ENCODE measurements at regions not wholly inside any gene's neighbourhood (a gene's known extent, or its start where the extent isn't known, plus 50 kb on each side); places are given as distances from the start of the nearest gene placed in this dataset.

DNA sequence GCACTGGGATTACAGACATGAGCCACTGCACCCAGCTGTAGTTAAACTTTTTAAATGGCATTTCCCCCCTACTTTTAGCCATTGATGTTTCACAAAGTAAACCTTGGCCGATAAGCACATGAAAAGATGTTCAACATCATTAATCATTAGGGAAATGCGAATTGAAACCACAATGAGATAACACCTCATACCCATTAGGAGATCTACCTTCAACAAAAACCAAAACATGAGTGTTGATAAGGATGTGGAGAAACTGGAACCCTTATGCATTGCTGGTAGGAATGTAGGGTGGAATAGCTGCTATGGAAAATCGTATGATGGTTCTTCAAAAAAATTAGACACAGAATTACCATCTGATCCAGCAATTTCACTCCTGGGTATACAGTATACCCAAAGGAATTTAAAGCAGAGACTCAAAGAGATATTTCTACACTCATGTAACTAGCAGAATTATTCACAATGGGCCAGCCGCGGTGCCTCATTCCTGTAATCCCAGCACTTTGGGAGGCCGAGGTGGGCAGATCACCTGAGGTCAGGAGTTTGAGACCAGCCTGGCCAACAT, 286.5 kb upstream of the JARID2 start:
- ATAC-seq: no peak
- TF ChIP-seq RARB (CRISPR knock-in tag; IDR thresholded peaks at IDR 0.05): no peak

DNA sequence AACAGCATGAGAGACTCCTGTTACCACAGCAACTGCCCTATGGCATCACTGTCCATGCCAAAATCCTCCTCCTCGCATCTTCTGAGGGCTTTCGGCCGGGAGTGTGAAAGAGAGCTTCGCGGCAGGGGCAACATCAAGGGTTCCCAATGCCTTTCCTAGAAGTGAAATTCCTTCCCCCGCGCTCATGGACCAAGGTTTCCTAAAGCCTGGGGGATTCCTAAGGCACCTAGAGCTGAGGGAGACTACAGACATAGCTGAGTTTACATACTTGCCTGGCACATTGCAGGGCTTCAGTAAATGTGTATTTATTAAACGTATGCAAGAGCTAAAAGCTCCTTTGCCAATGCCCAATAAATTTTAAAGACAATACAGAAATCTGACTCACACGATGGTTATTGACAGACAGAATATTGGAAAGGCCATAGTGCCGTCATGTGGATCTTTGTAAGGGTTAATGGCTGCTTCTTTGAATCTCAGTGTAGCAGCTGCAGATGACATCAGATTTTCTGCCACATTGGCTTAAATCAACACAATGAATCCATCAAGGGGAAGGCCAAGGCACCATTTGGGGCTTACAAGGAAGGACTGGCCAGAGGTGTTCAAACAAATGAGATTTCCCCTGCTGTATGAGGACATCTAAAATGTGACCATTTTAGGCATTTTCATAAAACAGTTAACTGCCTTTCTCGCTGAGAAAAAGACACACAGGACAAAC, 281.2 kb upstream of the JARID2 start:
- ATAC-seq: no peak
- no peak for TF ChIP-seq PPARA (CRISPR knock-in tag; IDR thresholded peaks at IDR 0.05; ENCODE audit: borderline replicate concordance)

DNA sequence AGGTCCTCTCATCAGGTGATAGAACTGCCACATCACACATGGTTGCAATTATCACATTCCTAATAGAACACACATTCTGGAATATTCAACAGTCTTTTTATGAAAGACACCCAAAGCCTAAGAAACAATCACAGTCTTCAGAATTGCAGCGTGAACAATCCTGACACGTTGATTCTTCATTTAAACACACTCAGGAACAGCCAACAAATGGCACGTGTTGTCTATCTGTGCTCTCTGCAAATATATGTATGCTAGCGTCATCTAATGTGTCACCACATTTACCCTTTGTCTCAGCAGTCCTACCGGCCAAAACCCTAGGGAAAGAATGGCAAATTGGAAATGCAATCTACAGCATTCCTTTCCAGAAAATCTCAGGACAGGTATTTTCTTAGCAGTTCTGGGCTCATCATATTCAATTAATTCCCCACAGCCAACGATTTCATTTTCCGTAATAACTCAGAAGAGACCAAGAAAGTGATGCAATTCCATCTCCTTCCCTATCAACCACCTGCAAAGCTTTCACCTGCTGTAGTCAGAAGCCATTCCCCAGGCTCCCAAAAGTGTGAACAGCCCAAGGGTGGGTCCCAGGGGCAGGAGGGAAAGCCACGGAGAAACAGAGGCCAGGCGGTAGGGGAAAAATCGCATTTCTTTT, 280.3 kb upstream of the JARID2 start:
- no peak for ATAC-seq
- no peak for TF ChIP-seq GLIS3 (CRISPR knock-in tag; IDR thresholded peaks at IDR 0.05)
- no peak for TF ChIP-seq ARNTL (CRISPR knock-in tag; IDR thresholded peaks at IDR 0.05; ENCODE audit: borderline replicate concordance, low read depth)
- TF ChIP-seq, protein P1, sequence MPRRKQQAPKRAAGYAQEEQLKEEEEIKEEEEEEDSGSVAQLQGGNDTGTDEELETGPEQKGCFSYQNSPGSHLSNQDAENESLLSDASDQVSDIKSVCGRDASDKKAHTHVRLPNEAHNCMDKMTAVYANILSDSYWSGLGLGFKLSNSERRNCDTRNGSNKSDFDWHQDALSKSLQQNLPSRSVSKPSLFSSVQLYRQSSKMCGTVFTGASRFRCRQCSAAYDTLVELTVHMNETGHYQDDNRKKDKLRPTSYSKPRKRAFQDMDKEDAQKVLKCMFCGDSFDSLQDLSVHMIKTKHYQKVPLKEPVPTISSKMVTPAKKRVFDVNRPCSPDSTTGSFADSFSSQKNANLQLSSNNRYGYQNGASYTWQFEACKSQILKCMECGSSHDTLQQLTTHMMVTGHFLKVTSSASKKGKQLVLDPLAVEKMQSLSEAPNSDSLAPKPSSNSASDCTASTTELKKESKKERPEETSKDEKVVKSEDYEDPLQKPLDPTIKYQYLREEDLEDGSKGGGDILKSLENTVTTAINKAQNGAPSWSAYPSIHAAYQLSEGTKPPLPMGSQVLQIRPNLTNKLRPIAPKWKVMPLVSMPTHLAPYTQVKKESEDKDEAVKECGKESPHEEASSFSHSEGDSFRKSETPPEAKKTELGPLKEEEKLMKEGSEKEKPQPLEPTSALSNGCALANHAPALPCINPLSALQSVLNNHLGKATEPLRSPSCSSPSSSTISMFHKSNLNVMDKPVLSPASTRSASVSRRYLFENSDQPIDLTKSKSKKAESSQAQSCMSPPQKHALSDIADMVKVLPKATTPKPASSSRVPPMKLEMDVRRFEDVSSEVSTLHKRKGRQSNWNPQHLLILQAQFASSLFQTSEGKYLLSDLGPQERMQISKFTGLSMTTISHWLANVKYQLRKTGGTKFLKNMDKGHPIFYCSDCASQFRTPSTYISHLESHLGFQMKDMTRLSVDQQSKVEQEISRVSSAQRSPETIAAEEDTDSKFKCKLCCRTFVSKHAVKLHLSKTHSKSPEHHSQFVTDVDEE (CRISPR knock-in tag; IDR thresholded peaks at IDR 0.05): no peak
- no peak for TF ChIP-seq OSR1 (CRISPR knock-in tag; IDR thresholded peaks at IDR 0.05)
- TF ChIP-seq RARB (CRISPR knock-in tag; IDR thresholded peaks at IDR 0.05): no peak
- no peak for TF ChIP-seq ZNF565 (CRISPR knock-in tag; conservative IDR thresholded peaks at IDR 0.05; ENCODE audit: low read depth)

DNA sequence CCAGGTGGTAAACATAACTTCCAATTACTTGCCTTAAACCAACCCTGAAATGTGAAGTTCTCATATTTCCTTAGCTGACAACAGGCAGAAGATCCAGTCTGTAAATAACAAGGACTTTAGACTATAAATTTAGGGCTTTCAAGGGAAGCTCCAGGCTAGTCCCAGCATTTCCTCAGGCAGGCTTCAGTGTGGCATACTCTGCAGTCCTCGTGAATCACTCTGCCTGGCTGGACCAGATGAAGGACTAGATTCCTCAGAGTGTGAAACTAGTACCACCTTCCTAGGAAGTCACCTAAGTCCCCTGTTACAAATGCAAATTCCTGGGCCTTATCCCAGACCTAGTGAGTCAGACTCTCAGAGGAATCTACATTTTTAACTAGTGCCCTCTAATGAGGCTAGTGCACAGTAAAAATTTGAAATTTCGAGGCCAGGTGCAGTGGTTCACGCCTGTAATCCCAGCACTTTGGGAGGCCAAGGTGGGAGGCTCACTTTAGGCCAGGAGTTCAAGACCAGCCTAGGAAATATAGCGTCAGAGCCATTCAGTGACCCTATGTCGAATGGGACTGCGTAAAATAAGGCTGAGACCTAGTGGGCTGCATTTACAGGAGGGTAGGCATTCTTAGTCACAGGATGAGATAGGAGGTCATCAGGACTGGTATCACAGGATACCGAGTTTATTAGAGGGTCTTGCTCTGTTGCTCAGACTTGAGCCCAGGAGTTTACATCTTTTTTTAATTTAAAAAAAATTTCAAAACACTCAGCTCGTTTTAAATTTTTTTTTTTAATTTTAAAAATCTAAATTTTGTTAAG, 279.6 kb upstream of the JARID2 start:
- TF ChIP-seq ZNF70 (CRISPR knock-in tag; IDR thresholded peaks at IDR 0.05) (no peak), ZFP30 (CRISPR knock-in tag; IDR thresholded peaks at IDR 0.05) (no peak), ZFP3 (CRISPR knock-in tag; IDR thresholded peaks at IDR 0.05) (no peak), CSDC2 (CRISPR knock-in tag; IDR thresholded peaks at IDR 0.05) (no peak), PPARA (CRISPR knock-in tag; IDR thresholded peaks at IDR 0.05; ENCODE audit: borderline replicate concordance) (no peak), GLIS3 (CRISPR knock-in tag; IDR thresholded peaks at IDR 0.05) (no peak), ARNTL (CRISPR knock-in tag; IDR thresholded peaks at IDR 0.05; ENCODE audit: borderline replicate concordance, low read depth) (no peak), ZNF565 (CRISPR knock-in tag; conservative IDR thresholded peaks at IDR 0.05; ENCODE audit: low read depth) (no peak), ISL1 (CRISPR knock-in tag; IDR thresholded peaks at IDR 0.05) (no peak), ZNF8 (CRISPR knock-in tag; IDR thresholded peaks at IDR 0.05) (no peak), BACH2 (CRISPR knock-in tag; IDR thresholded peaks at IDR 0.05; ENCODE audit: borderline replicate concordance) (no peak), OSR1 (CRISPR knock-in tag; IDR thresholded peaks at IDR 0.05) (no peak), RARB (CRISPR knock-in tag; IDR thresholded peaks at IDR 0.05) (no peak), TOX (CRISPR knock-in tag; IDR thresholded peaks at IDR 0.05; ENCODE audit: borderline replicate concordance) (no peak)
- TF ChIP-seq, protein P2, sequence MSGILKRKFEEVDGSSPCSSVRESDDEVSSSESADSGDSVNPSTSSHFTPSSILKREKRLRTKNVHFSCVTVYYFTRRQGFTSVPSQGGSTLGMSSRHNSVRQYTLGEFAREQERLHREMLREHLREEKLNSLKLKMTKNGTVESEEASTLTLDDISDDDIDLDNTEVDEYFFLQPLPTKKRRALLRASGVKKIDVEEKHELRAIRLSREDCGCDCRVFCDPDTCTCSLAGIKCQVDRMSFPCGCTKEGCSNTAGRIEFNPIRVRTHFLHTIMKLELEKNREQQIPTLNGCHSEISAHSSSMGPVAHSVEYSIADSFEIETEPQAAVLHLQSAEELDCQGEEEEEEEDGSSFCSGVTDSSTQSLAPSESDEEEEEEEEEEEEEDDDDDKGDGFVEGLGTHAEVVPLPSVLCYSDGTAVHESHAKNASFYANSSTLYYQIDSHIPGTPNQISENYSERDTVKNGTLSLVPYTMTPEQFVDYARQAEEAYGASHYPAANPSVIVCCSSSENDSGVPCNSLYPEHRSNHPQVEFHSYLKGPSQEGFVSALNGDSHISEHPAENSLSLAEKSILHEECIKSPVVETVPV (CRISPR knock-in tag; IDR thresholded peaks at IDR 0.05): no peak
- TF ChIP-seq, protein P3, sequence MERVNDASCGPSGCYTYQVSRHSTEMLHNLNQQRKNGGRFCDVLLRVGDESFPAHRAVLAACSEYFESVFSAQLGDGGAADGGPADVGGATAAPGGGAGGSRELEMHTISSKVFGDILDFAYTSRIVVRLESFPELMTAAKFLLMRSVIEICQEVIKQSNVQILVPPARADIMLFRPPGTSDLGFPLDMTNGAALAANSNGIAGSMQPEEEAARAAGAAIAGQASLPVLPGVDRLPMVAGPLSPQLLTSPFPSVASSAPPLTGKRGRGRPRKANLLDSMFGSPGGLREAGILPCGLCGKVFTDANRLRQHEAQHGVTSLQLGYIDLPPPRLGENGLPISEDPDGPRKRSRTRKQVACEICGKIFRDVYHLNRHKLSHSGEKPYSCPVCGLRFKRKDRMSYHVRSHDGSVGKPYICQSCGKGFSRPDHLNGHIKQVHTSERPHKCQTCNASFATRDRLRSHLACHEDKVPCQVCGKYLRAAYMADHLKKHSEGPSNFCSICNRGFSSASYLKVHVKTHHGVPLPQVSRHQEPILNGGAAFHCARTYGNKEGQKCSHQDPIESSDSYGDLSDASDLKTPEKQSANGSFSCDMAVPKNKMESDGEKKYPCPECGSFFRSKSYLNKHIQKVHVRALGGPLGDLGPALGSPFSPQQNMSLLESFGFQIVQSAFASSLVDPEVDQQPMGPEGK (CRISPR knock-in tag; IDR thresholded peaks at IDR 0.05; ENCODE audit: borderline replicate concordance): no peak
- TF ChIP-seq, protein P4, sequence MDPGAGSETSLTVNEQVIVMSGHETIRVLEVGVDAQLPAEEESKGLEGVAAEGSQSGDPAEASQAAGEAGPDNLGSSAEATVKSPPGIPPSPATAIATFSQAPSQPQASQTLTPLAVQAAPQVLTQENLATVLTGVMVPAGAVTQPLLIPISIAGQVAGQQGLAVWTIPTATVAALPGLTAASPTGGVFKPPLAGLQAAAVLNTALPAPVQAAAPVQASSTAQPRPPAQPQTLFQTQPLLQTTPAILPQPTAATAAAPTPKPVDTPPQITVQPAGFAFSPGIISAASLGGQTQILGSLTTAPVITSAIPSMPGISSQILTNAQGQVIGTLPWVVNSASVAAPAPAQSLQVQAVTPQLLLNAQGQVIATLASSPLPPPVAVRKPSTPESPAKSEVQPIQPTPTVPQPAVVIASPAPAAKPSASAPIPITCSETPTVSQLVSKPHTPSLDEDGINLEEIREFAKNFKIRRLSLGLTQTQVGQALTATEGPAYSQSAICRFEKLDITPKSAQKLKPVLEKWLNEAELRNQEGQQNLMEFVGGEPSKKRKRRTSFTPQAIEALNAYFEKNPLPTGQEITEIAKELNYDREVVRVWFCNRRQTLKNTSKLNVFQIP (CRISPR knock-in tag; IDR thresholded peaks at IDR 0.05; ENCODE audit: borderline replicate concordance, low read depth): no peak
- TF ChIP-seq, protein P5, sequence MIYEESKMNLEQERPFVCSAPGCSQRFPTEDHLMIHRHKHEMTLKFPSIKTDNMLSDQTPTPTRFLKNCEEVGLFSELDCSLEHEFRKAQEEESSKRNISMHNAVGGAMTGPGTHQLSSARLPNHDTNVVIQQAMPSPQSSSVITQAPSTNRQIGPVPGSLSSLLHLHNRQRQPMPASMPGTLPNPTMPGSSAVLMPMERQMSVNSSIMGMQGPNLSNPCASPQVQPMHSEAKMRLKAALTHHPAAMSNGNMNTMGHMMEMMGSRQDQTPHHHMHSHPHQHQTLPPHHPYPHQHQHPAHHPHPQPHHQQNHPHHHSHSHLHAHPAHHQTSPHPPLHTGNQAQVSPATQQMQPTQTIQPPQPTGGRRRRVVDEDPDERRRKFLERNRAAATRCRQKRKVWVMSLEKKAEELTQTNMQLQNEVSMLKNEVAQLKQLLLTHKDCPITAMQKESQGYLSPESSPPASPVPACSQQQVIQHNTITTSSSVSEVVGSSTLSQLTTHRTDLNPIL (CRISPR knock-in tag; IDR thresholded peaks at IDR 0.05; ENCODE audit: low read depth): no peak
- TF ChIP-seq, protein P1 (CRISPR knock-in tag; IDR thresholded peaks at IDR 0.05): no peak
- no peak for ATAC-seq
